ENCODE measurements at regions not wholly inside any gene's neighbourhood (a gene's known extent, or its start where the extent isn't known, plus 50 kb on each side); places are given as distances from the start of the nearest gene placed in this dataset.

- TF ChIP-seq, protein P1, sequence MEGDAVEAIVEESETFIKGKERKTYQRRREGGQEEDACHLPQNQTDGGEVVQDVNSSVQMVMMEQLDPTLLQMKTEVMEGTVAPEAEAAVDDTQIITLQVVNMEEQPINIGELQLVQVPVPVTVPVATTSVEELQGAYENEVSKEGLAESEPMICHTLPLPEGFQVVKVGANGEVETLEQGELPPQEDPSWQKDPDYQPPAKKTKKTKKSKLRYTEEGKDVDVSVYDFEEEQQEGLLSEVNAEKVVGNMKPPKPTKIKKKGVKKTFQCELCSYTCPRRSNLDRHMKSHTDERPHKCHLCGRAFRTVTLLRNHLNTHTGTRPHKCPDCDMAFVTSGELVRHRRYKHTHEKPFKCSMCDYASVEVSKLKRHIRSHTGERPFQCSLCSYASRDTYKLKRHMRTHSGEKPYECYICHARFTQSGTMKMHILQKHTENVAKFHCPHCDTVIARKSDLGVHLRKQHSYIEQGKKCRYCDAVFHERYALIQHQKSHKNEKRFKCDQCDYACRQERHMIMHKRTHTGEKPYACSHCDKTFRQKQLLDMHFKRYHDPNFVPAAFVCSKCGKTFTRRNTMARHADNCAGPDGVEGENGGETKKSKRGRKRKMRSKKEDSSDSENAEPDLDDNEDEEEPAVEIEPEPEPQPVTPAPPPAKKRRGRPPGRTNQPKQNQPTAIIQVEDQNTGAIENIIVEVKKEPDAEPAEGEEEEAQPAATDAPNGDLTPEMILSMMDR (IDR thresholded peaks at IDR 0.05) = no peak
- TF ChIP-seq POLR2A (IDR thresholded peaks at IDR 0.05) (no peak), EP300 (IDR thresholded peaks at IDR 0.05) (no peak), POLR2AphosphoS5 (IDR thresholded peaks at IDR 0.05) (no peak)
- no peaks in the 10 kb centered on the region for H3K9me3 ChIP-seq
- 84 to 94% methylated on average over 7 of the region's 7 CpGs for WGBS, 2 donors
- H3K4me3 ChIP-seq = no peak overlapping the region
- peaks cover 0 to 90% (median 72%) of the 10 kb centered on the region in 4 donors for H3K4me1 ChIP-seq
- H3K36me3 ChIP-seq = no peaks in the 10 kb centered on the region
- H3K27ac ChIP-seq = peak overlapping the region in 3 of 4 donors; percentile 10 to 79 (median 33)
- intact Hi-C loops (cut with DNase I) = no loop called here
- no peaks in the 10 kb centered on the region for H3K27me3 ChIP-seq
- DNase-seq = no peak
Observed at GRCh38 chr12:123045678-123046077, 65.2 kb downstream of the ARL6IP4 start.

- no peak for DNase-seq
- Histone ChIP-seq H3K4me3 (no peak overlapping the region), H3K27ac (peak overlapping the region; percentile 63 to 82 (median 76)), H3K27me3 (no peaks in the 10 kb centered on the region), H3K4me1 (peaks cover 0 to 76% (median 59%) of the 10 kb centered on the region in 4 donors), H3K9me3 (no peaks in the 10 kb centered on the region), H3K36me3 (no peaks in the 10 kb centered on the region)
- WGBS, 2 donors = 93 to 98% methylated on average over 1 of the region's 1 CpG
- intact Hi-C loops (cut with DNase I) = no loop called here
- TF ChIP-seq, protein P1 (IDR thresholded peaks at IDR 0.05) = no peak
Observed at GRCh38 chr12:123044351-123044750, 63.9 kb downstream of the ARL6IP4 start.

DNA sequence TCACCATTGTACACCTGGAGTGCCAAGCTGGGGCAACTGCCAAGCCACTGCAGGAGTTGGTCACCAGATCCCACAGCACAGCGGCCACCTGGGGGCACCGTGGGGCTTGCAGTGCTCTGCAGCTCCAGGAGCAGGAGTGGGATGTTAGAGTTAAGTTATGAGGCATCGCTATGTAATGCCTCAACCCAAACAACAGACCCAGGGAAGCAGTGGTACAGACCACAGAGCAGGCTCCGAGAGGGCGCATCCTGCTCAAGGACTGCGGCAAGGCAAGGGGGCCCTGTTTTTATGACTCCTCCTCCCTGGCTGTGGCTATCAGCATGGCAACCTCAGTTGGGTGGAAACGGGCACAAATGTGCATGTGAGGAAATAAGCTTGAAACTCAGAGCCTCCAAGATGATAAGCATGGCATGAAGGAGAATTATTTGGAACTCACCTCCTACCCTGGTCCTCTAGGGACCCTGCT, 63.1 kb downstream of the ARL6IP4 start:
- Histone ChIP-seq H3K27me3 (no peaks in the 10 kb centered on the region), H3K4me3 (no peak overlapping the region), H3K9me3 (no peaks in the 10 kb centered on the region), H3K36me3 (no peaks in the 10 kb centered on the region), H3K4me1 (peaks cover 0 to 69% (median 51%) of the 10 kb centered on the region in 4 donors), H3K27ac (peak overlapping the region; percentile 63 to 82 (median 76))
- TF ChIP-seq POLR2AphosphoS5 (IDR thresholded peaks at IDR 0.05) (peak in 3 of 4 donors; percentile 65 to 66 (median 65)), EP300 (IDR thresholded peaks at IDR 0.05) (no peak), POLR2A (IDR thresholded peaks at IDR 0.05) (no peak)
- TF ChIP-seq, protein P1 (IDR thresholded peaks at IDR 0.05) = peak; percentile 71 to 89 (median 80)
- DNase-seq = peak; percentile 95
- intact Hi-C loops (cut with DNase I) = loop anchor here (1.0 kb wide), 2 partner anchors 108 to 190 kb away; partner anchors contain the start of genes MPHOSPH9, MTRFR and PITPNM2
- 20 to 25% methylated on average over 7 of the region's 7 CpGs for WGBS, 2 donors

- H3K4me3 ChIP-seq = no peak overlapping the region
- no peaks in the 10 kb centered on the region for H3K9me3 ChIP-seq
- no peak for DNase-seq
- peak overlapping the region; percentile 63 to 82 (median 76) for H3K27ac ChIP-seq
- H3K4me1 ChIP-seq = peaks cover 0 to 62% (median 48%) of the 10 kb centered on the region in 4 donors
- intact Hi-C loops (cut with DNase I) = loop anchor here (1.0 kb wide), 2 partner anchors 108 to 190 kb away; partner anchors contain the start of genes MPHOSPH9, MTRFR and PITPNM2
- 75 to 80% methylated on average over 2 of the region's 2 CpGs for WGBS, 2 donors
- H3K27me3 ChIP-seq = no peaks in the 10 kb centered on the region
- H3K36me3 ChIP-seq = no peaks in the 10 kb centered on the region
- TF ChIP-seq POLR2A (IDR thresholded peaks at IDR 0.05) = no peak
- no peak for TF ChIP-seq POLR2AphosphoS5 (IDR thresholded peaks at IDR 0.05)
- TF ChIP-seq, protein P1 (IDR thresholded peaks at IDR 0.05) = no peak
- TF ChIP-seq EP300 (IDR thresholded peaks at IDR 0.05) = no peak
Observed at GRCh38 chr12:123042833-123043232, 62.4 kb downstream of the ARL6IP4 start.
